ENCODE measurements at regions not wholly inside any gene's neighbourhood (a gene's known extent, or its start where the extent isn't known, plus 50 kb on each side); places are given as distances from the start of the nearest gene placed in this dataset.

DNA sequence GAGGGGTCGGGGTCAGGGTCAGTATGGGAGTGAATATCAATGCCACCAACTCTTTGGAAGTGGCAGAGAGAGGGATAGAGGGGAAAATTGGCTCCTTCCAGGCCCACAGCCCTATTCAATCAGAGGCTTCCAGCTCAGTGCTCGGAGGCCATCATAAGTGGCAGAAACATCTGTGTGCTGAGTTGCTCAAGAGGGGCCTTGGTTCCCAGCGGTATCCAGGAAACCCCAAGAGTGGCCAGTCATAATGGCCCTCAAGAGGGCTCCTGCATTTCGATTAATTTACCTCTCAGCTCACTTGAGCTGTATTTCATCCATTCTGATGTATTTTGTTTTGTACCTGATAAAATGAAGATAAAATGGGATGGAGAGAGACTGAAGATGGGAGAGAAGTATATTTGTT is 154.3 kb upstream of the EOLA2 start:
- BruUV-seq (replicated peaks) = no TSS peak
- in situ Hi-C loops (cut with HindIII; ENCODE audit: extremely low pct_ligation_motif_present, low pct_unique_long_range_greater_than_20kb) = no loop called here
- Histone ChIP-seq H3K36me3 (replicated peaks in 1 of 2; ENCODE audit: control insufficient read depth in 1 of 2, insufficient read depth in 2 of 2, low read length in 2 of 2) (no peaks in the 10 kb centered on the region), H3K79me2 (ENCODE audit: insufficient read depth, low read length) (no peaks in the 10 kb centered on the region), H3K4me2 (ENCODE audit: low read depth, low read length) (no peak overlapping the region), H3K9ac (ENCODE audit: insufficient read depth, low read depth, low read length) (no peak overlapping the region), H3K4me1 (ENCODE audit: insufficient read depth, low read length) (no peaks in the 10 kb centered on the region), H2AFZ (ENCODE audit: low read length) (no peak overlapping the region), H3K4me3 (replicated peaks in 1 of 3; ENCODE audit: insufficient read depth in 1 of 3, low read depth in 2 of 3, low read length in 3 of 3) (no peak overlapping the region), H3K27me3 (ENCODE audit: control insufficient read depth in 1 of 2, insufficient read depth in 2 of 2, low read length in 2 of 2) (no peaks in the 10 kb centered on the region), H3K9me3 (ENCODE audit: low read length) (no peaks in the 10 kb centered on the region), H4K20me1 (ENCODE audit: insufficient read depth, low read length) (no peaks in the 10 kb centered on the region), H3K27ac (ENCODE audit: extremely low read length, insufficient read depth, low read length) (no peak overlapping the region)
- POLR2A ChIA-PET = no interaction called here
- CTCF ChIA-PET (ENCODE audit: low intra/inter-chr PET ratio, low total read pairs) = no interaction called here
- ATAC-seq (no peak), DNase-seq (ENCODE audit: low spot score) (no peak), FAIRE-seq (no peak)
- WGBS (ENCODE audit: low lambda C conversion rate) = 0% methylated on average over 2 of the region's 4 CpGs
- TF ChIP-seq ZNF354B (CRISPR knock-in tag; IDR thresholded peaks at IDR 0.05) (no peak), ZNF180 (CRISPR knock-in tag; IDR thresholded peaks at IDR 0.05; ENCODE audit: borderline replicate concordance, low read depth) (no peak), ATRX (CRISPR knock-in tag; IDR thresholded peaks at IDR 0.05; ENCODE audit: borderline replicate concordance) (no peak), PCBP1 (IDR thresholded peaks at IDR 0.05; ENCODE audit: borderline replicate concordance, low read depth, low read length) (no peak), ARNT2 (CRISPR knock-in tag; IDR thresholded peaks at IDR 0.05; ENCODE audit: low read depth) (no peak), ZFP36L1 (CRISPR knock-in tag; IDR thresholded peaks at IDR 0.05) (no peak), ZNF543 (CRISPR knock-in tag; IDR thresholded peaks at IDR 0.05) (no peak), PAX8 (CRISPR knock-in tag; IDR thresholded peaks at IDR 0.05; ENCODE audit: borderline replicate concordance) (no peak)
- TF ChIP-seq, protein P1, sequence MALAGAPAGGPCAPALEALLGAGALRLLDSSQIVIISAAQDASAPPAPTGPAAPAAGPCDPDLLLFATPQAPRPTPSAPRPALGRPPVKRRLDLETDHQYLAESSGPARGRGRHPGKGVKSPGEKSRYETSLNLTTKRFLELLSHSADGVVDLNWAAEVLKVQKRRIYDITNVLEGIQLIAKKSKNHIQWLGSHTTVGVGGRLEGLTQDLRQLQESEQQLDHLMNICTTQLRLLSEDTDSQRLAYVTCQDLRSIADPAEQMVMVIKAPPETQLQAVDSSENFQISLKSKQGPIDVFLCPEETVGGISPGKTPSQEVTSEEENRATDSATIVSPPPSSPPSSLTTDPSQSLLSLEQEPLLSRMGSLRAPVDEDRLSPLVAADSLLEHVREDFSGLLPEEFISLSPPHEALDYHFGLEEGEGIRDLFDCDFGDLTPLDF (CRISPR knock-in tag; IDR thresholded peaks at IDR 0.05) = no peak
- TF ChIP-seq, protein P2, sequence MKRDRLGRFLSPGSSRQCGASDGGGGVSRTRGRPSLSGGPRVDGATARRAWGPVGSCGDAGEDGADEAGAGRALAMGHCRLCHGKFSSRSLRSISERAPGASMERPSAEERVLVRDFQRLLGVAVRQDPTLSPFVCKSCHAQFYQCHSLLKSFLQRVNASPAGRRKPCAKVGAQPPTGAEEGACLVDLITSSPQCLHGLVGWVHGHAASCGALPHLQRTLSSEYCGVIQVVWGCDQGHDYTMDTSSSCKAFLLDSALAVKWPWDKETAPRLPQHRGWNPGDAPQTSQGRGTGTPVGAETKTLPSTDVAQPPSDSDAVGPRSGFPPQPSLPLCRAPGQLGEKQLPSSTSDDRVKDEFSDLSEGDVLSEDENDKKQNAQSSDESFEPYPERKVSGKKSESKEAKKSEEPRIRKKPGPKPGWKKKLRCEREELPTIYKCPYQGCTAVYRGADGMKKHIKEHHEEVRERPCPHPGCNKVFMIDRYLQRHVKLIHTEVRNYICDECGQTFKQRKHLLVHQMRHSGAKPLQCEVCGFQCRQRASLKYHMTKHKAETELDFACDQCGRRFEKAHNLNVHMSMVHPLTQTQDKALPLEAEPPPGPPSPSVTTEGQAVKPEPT (CRISPR knock-in tag; IDR thresholded peaks at IDR 0.05; ENCODE audit: low read depth) = no peak
- intact Hi-C loops (cut with micrococcal nuclease; ENCODE audit: unreplicated experiment) = no loop called here

Data from HepG2 (cell line).